Mesothelial cell of epicardium (in vitro differentiated cells): ENCODE measurements at regions not wholly inside any gene's neighbourhood (a gene's known extent, or its start where the extent isn't known, plus 50 kb on each side); places are given as distances from the start of the nearest gene placed in this dataset.
"Not testable (repeated sequence)": the region's sequence is repeated elsewhere in the genome, so short reads cannot be mapped to it uniquely, and the experiment has no call there.

Experiments used
- DNase-seq, 2 experiments: peaks; one replicate each; pipeline ENCODE4 v3.0.0; 2021; ENCODE audit warnings: low spot score in 2 of 2; ENCODE audit not compliant: unreplicated experiment in 2 of 2
- H3K27ac Mint-ChIP-seq: 2 replicates; pipeline ENCODE4 v1.8.0; 2021; ENCODE audit warnings: mixed read lengths
- H3K27me3 Mint-ChIP-seq: 2 replicates; pipeline ENCODE4 v1.8.0; 2021; ENCODE audit warnings: low read depth, mixed read lengths
- H3K36me3 Mint-ChIP-seq: 2 replicates; pipeline ENCODE4 v1.8.0; 2021; ENCODE audit warnings: mixed read lengths
- H3K4me1 Mint-ChIP-seq: 2 replicates; pipeline ENCODE4 v1.8.0; 2021; ENCODE audit warnings: mixed read lengths
- H3K4me3 Mint-ChIP-seq: 2 replicates; pipeline ENCODE4 v1.8.0; 2021; ENCODE audit warnings: mild to moderate bottlenecking, moderate library complexity, mixed read lengths
- H3K9me3 Mint-ChIP-seq: 2 replicates; pipeline ENCODE4 v1.8.0; 2021; ENCODE audit warnings: mixed read lengths
- CTCF ChIP-seq: fragments of 200-600 bp; sonication (generic); IDR thresholded peaks from one replicate; pipeline ENCODE4 v1.5.0; 2021; ENCODE audit warnings: antibody characterized with exemption; ENCODE audit not compliant: unreplicated experiment

- no peak for TF ChIP-seq CTCF
- Mint-ChIP-seq H3K36me3 (no peaks in the 10 kb centered on the region), H3K27me3 (no peaks in the 10 kb centered on the region), H3K27ac (no peak overlapping the region), H3K4me1 (peaks cover 48% of the 10 kb centered on the region), H3K4me3 (no peak overlapping the region), H3K9me3 (no peaks in the 10 kb centered on the region)
- DNase-seq: no peak
Measured at GRCh38 chr2:217356142-217356541, 496.3 kb upstream of the TNP1 start.

DNA sequence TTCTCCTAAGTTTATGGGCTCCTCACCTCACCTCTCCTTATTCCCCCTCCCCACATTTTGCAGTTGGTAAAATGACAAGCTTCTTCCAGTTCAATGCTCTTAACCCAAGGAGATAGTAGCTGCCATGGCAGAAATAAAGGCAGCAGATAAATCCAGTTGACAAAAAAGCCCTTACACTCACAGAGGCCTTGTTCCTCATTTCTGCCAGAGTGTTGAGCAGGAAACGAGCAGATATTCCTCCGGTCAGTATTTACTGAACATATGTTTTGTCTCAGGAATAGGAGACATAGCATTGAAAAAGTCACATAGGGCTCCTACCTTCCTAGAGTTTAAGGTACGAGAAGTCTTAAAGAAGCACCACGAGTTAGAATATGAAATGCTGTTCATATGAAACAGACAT lies 493.7 kb upstream of the TNP1 start:
- Mint-ChIP-seq H3K36me3 (peaks cover 13% of the 10 kb centered on the region), H3K4me1 (peaks cover 37% of the 10 kb centered on the region), H3K27me3 (no peaks in the 10 kb centered on the region), H3K9me3 (peaks cover 22% of the 10 kb centered on the region), H3K27ac (peak overlapping the region; percentile 26), H3K4me3 (no peak overlapping the region)
- TF ChIP-seq CTCF: no peak
- no peak for DNase-seq

DNA sequence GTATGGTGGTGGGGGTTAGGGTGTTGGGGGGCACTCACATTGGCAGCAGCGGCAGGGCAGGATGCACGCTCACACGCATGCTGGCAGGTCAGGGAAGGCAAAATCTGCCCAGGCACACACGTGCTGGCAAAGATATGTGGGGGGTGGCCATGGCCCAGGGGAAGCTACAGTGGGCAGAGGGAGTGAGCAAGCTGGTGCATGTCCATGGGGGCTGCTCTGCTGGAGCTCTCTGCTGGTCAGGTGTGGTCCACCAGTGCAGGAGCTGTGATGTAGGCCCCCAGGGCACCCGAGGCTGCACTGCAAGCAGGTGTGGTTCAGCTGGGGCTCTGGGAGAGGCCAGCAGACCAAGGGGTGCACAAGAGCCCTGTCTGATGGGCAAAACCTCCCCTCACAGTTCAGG lies 491.5 kb upstream of the TNP1 start:
- Mint-ChIP-seq H3K36me3 (peaks cover 31% of the 10 kb centered on the region), H3K27ac (no peak overlapping the region), H3K27me3 (no peaks in the 10 kb centered on the region), H3K9me3 (peaks cover 41% of the 10 kb centered on the region), H3K4me3 (no peak overlapping the region), H3K4me1 (peaks cover 20% of the 10 kb centered on the region)
- no peak for DNase-seq
- no peak for TF ChIP-seq CTCF

DNA sequence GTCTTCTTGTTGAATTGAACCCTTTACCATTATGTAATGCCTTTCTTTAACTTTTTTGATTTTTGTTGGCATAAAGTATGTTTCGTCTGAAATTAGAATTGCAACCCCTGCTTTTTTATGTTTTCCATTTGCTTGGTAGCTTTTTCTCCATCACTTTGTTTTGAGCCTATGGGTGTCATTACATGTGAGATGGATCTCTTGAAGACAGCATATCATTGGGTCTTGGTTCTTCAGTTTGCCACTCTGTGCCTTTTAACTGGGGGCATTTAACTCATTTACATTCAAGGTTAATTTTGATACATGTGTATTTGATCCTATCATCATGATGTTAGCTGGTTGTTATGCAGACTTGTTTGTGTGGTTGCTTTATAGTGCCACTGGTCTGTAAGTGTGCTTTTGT lies 489.4 kb upstream of the TNP1 start:
- no peaks in the 10 kb centered on the region for H3K27me3 Mint-ChIP-seq
- peaks cover 36% of the 10 kb centered on the region for H3K36me3 Mint-ChIP-seq
- no peak for DNase-seq
- peaks cover 50% of the 10 kb centered on the region for H3K9me3 Mint-ChIP-seq
- TF ChIP-seq CTCF: no peak
- no peak overlapping the region for H3K4me3 Mint-ChIP-seq
- H3K4me1 Mint-ChIP-seq: peaks cover 11% of the 10 kb centered on the region
- no peak overlapping the region for H3K27ac Mint-ChIP-seq

DNA sequence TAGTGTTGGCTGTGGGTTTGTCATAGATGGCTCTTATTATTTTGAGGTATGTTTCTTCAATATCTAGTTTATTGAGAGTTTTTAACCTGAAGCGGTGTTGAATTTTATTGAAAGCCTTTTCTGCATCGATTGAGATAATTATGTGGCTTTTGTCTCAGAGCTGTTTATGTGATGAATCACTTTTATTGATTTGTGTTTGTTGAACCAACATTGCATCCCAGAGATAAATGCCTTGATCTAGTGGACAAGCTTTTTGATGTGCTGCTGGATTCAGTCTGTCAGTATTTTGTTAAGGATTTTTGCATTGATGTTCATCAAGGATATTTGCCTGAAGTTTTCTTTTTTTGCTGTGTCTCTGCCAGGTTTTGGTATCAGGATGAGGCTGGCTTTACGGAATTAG lies 487.8 kb upstream of the TNP1 start:
- DNase-seq, H3K27me3 Mint-ChIP-seq, H3K4me1 Mint-ChIP-seq, H3K27ac Mint-ChIP-seq, H3K4me3 Mint-ChIP-seq: not testable (repeated sequence)
- peaks cover 36% of the 10 kb centered on the region for H3K36me3 Mint-ChIP-seq
- H3K9me3 Mint-ChIP-seq: peaks cover 50% of the 10 kb centered on the region

DNA sequence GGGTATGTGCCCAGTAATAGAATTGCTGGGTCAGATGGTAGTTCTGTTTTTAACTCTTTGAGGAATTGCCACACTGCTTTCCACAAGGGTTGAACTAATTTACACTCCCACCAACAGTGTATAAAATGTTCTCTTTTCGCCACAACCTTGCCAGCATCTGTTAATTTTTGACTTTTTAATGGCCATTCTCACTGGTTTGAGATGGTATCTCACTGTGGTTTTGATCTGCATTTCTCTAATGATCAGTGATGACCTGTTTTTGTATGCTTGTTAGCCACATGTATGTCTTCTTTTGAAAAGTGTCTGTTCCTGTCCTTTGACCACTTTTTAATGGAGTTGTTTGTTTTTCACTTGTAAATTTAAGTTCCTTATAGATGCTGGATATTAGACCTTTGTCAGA lies 486.2 kb upstream of the TNP1 start:
- not testable (repeated sequence) for DNase-seq, H3K4me3 Mint-ChIP-seq, H3K27ac Mint-ChIP-seq, H3K27me3 Mint-ChIP-seq, H3K4me1 Mint-ChIP-seq
- Mint-ChIP-seq H3K9me3 (peaks cover 50% of the 10 kb centered on the region), H3K36me3 (peaks cover 36% of the 10 kb centered on the region)

DNA sequence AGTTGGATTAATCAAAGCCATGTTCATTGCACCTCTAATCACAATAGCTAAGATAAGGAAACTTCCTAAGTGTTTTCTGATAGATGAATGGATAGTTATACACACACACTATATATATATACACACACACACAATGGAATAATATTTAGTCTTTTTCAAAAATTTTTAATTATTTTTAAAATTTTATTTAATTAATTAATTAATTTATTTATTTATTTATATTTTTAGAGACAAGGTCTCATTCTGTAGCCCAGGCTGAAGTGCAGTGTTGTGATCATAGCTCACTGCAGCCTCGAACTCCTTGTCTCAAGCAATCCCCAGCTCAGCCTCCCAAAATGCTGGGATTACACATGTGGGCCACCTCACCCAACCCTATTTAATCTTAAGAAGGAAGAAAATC lies 481.0 kb upstream of the TNP1 start:
- Mint-ChIP-seq H3K4me1 (peaks cover 24% of the 10 kb centered on the region), H3K27me3 (no peaks in the 10 kb centered on the region), H3K4me3 (no peak overlapping the region), H3K27ac (no peak overlapping the region), H3K36me3 (peaks cover under 1% of the 10 kb centered on the region), H3K9me3 (peaks cover 4% of the 10 kb centered on the region)
- TF ChIP-seq CTCF: no peak
- no peak for DNase-seq
